ENCODE measurements at regions not wholly inside any gene's neighbourhood (a gene's known extent, or its start where the extent isn't known, plus 50 kb on each side); places are given as distances from the start of the nearest gene placed in this dataset.

DNA sequence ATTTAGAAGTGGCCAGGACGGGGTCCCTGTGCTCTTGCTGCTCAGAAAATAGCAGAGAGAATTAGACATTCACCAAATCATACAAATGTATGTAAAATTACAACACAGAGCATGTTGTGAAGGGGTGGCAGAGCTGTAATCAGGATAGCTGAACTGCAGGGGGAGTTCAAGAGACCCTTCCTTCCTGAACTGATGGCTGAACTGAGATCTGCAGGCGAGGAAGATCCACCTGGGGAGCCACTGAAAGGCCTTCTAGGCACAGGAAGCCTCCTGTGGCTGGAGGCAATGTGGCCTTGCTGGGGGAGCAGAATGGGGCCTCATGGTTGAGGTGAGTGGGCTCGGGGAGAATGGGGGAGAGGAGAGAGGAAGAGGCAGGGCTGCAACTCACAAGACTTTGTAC, 216.5 kb downstream of the PRDM2 start:
- no peak overlapping the region for H3K27ac Mint-ChIP-seq
- TF ChIP-seq, protein P1, sequence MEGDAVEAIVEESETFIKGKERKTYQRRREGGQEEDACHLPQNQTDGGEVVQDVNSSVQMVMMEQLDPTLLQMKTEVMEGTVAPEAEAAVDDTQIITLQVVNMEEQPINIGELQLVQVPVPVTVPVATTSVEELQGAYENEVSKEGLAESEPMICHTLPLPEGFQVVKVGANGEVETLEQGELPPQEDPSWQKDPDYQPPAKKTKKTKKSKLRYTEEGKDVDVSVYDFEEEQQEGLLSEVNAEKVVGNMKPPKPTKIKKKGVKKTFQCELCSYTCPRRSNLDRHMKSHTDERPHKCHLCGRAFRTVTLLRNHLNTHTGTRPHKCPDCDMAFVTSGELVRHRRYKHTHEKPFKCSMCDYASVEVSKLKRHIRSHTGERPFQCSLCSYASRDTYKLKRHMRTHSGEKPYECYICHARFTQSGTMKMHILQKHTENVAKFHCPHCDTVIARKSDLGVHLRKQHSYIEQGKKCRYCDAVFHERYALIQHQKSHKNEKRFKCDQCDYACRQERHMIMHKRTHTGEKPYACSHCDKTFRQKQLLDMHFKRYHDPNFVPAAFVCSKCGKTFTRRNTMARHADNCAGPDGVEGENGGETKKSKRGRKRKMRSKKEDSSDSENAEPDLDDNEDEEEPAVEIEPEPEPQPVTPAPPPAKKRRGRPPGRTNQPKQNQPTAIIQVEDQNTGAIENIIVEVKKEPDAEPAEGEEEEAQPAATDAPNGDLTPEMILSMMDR (IDR thresholded peaks at IDR 0.05; ENCODE audit: unreplicated experiment in 3 of 3): no peak
- H3K27me3 Mint-ChIP-seq (ENCODE audit: low read depth): peaks cover 4% of the 10 kb centered on the region
- H3K4me3 Mint-ChIP-seq: no peak overlapping the region
- H3K4me1 Mint-ChIP-seq: no peaks in the 10 kb centered on the region
- H3K36me3 Mint-ChIP-seq (ENCODE audit: low read depth): no peaks in the 10 kb centered on the region
- H3K9me3 Mint-ChIP-seq: peaks cover 21% of the 10 kb centered on the region

DNA sequence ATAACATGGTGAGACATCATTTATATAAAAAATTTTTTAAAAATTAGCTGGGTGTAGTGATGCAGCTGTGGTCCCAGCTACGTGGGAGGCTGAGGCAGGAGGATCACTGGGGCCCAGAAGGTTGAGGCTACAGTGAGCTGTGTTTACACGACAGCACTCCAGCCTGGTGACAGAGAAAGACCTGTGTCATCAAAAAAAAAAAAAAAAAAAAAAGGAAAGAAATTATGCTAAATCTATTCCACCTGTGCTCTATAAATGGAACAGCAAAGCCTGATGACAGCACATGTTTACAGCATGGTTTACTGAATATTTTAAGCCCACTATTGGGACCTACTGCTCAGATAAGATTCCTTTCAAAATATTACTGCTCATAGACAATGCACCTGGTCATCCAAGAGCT, 217.6 kb downstream of the PRDM2 start:
- H3K4me1 Mint-ChIP-seq: no peaks in the 10 kb centered on the region
- TF ChIP-seq, protein P1 (IDR thresholded peaks at IDR 0.05; ENCODE audit: unreplicated experiment in 3 of 3): no peak
- no peaks in the 10 kb centered on the region for H3K36me3 Mint-ChIP-seq (ENCODE audit: low read depth)
- H3K27ac Mint-ChIP-seq: no peak overlapping the region
- no peak overlapping the region for H3K4me3 Mint-ChIP-seq
- peaks cover 21% of the 10 kb centered on the region for H3K9me3 Mint-ChIP-seq
- peaks cover 4% of the 10 kb centered on the region for H3K27me3 Mint-ChIP-seq (ENCODE audit: low read depth)

DNA sequence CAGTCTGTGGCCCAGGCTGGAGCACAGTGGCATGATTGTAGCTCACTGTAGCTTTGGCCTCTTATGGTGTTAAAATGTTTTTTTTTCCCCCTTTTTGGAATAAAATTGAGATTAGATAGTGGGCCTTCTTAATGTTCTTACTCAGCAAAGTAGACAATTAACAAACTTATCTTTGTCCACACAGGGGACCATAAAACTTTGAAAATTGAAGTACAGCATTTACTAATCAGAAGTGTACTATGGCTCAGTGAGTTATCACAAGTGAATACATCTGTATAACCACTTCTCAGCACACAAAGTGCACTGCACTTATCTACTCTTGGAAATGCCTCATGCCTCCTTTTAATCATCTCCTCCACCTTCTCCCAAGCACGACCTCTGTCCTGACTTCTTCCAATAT, 218.9 kb downstream of the PRDM2 start:
- Mint-ChIP-seq H3K4me1 (no peaks in the 10 kb centered on the region), H3K27me3 (ENCODE audit: low read depth) (peaks cover 4% of the 10 kb centered on the region), H3K4me3 (no peak overlapping the region), H3K9me3 (peaks cover 21% of the 10 kb centered on the region), H3K27ac (no peak overlapping the region), H3K36me3 (ENCODE audit: low read depth) (no peaks in the 10 kb centered on the region)
- TF ChIP-seq, protein P1 (IDR thresholded peaks at IDR 0.05; ENCODE audit: unreplicated experiment in 3 of 3): no peak

DNA sequence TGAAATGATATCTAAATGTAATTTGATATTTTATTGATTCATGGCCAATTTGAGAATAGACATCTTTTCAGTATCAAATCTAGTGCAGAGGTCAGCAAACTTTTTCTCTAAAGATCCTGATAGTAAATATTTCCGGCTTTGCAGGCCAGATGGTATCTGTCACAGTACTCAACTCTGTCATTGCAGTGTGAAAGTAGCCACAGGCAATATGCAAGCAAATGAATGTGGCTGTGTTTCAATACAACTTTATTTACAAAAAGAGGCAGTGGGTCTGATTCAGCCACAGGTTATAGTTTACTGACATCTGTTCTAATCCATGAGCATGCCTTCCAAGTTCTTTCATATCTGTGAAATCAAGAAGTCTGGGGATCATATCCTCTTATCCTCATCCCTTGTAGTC, 221.2 kb downstream of the PRDM2 start:
- Mint-ChIP-seq H3K27ac (no peak overlapping the region), H3K36me3 (ENCODE audit: low read depth) (no peaks in the 10 kb centered on the region), H3K4me3 (no peak overlapping the region), H3K9me3 (peaks cover 21% of the 10 kb centered on the region), H3K27me3 (ENCODE audit: low read depth) (no peaks in the 10 kb centered on the region), H3K4me1 (no peaks in the 10 kb centered on the region)
- TF ChIP-seq, protein P1 (IDR thresholded peaks at IDR 0.05; ENCODE audit: unreplicated experiment in 3 of 3): no peak

DNA sequence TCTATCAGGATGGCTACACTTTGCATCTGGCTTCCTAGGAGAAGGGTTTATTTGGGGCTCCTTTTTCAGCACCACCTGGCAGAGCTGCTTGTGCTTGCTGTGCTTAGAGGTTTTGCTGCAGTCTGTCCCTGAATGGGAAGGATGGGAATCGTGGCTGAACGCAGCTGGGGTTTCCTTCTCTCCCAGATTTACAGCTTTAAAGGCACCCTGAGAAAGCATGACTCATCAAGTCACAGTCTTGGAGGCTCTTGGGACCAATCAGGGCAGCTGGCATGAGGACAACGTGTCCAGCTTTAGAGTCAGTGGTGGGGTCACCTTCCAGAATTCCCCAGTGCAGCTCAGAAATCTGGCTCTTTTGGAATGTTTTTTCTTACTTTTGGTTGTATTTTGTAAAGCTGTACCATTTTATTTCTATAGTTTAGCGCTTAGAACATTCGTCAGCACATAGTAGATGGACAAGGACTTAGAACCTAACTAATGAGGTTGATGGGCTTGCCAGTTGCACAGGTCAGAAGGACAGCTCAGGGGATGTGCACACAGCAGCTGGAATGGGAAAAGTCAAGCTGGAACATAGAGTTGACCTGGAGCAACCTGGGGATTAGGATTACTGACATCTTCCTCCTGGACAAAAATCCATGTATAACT, 222.6 kb downstream of the PRDM2 start:
- H3K4me3 Mint-ChIP-seq: no peak overlapping the region
- H3K4me1 Mint-ChIP-seq: no peaks in the 10 kb centered on the region
- H3K9me3 Mint-ChIP-seq: peaks cover 15% of the 10 kb centered on the region
- H3K36me3 Mint-ChIP-seq (ENCODE audit: low read depth): no peaks in the 10 kb centered on the region
- H3K27me3 Mint-ChIP-seq (ENCODE audit: low read depth): peaks cover 7% of the 10 kb centered on the region
- no peak overlapping the region for H3K27ac Mint-ChIP-seq
- TF ChIP-seq, protein P1 (IDR thresholded peaks at IDR 0.05; ENCODE audit: unreplicated experiment in 3 of 3): no peak

DNA sequence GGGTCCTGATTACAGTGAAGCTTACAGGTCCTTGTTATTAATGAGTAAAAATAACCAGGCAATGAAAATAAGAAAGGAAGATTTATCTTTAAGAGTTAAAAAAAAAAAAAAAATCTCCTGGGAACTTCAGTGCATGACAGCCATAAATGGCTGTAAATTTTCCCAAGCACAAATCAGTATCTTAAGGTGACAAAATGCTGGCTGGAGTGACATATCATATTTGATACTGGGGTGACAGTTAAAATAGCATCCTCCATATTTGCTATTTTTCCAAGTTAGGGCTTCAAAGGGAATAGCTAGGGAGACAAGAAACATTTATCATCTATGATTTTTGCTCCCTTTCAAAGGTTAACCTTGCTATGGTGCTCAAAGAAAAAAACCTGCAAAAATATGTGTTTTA, 226.6 kb downstream of the PRDM2 start:
- H3K36me3 Mint-ChIP-seq (ENCODE audit: low read depth): no peaks in the 10 kb centered on the region
- no peaks in the 10 kb centered on the region for H3K9me3 Mint-ChIP-seq
- no peak overlapping the region for H3K27ac Mint-ChIP-seq
- H3K4me1 Mint-ChIP-seq: no peaks in the 10 kb centered on the region
- peaks cover 31% of the 10 kb centered on the region for H3K27me3 Mint-ChIP-seq (ENCODE audit: low read depth)
- TF ChIP-seq, protein P1 (IDR thresholded peaks at IDR 0.05; ENCODE audit: unreplicated experiment in 3 of 3): no peak
- H3K4me3 Mint-ChIP-seq: no peak overlapping the region
